SU-DHL-6 (cell line): ENCODE measurements at regions not wholly inside any gene's neighbourhood (a gene's known extent, or its start where the extent isn't known, plus 50 kb on each side); places are given as distances from the start of the nearest gene placed in this dataset.
A peak's percentile ranks its signal among the peaks of the same experiment; 100 is the strongest.

ENCODE experiments used
- H2AFZ ChIP-seq: fragments of 200-600 bp; sonication (generic); 2 replicates; pipeline ENCODE4 v1.6.1; 2014; ENCODE audit warnings: low read depth, mild to moderate bottlenecking, moderate library complexity, mixed read lengths, antibody characterized with exemption, low read length; ENCODE audit not compliant: severe bottlenecking
- H3F3A ChIP-seq: fragments of 200-600 bp; shearing (Covaris generic); 2 replicates; pipeline ENCODE4 v1.6.0; 2016; ENCODE audit warnings: antibody characterized with exemption, mild to moderate bottlenecking; ENCODE audit not compliant: insufficient read depth
- H3K27ac ChIP-seq: fragments of 200-600 bp; sonication (generic); 2 replicates; pipeline ENCODE4 v1.5.1; 2016; ENCODE audit warnings: low read depth, mild to moderate bottlenecking, low read length, moderate library complexity, mixed read lengths
- H3K27me3 ChIP-seq: fragments of 200-600 bp; sonication (generic), shearing (Covaris generic); 2 replicates; pipeline ENCODE4 v1.6.0; 2014; ENCODE audit warnings: mild to moderate bottlenecking, low read length
- H3K36me3 ChIP-seq: fragments of 200-600 bp; sonication (generic); 2 replicates; pipeline ENCODE4 v1.6.1; 2014; ENCODE audit warnings: mild to moderate bottlenecking, low read length, mixed read lengths
- H3K4me2 ChIP-seq: fragments of 300-600, 200-600 bp; shearing (Covaris generic), sonication (generic); 2 replicates; pipeline ENCODE4 v1.6.0; 2014; ENCODE audit warnings: low read length, low read depth, mild to moderate bottlenecking; ENCODE audit not compliant: poor library complexity, severe bottlenecking
- H3K4me3 ChIP-seq: fragments of 200-600 bp; sonication (generic); 2 replicates; pipeline ENCODE4 v1.5.1; 2014; ENCODE audit warnings: antibody characterized with exemption, low read length, mild to moderate bottlenecking, mixed read lengths; ENCODE audit not compliant: insufficient read depth, poor library complexity, severe bottlenecking
- H3K79me2 ChIP-seq: fragments of 200-600 bp; sonication (generic); 2 replicates; pipeline ENCODE4 v1.6.1; 2014; ENCODE audit warnings: mild to moderate bottlenecking, low read length, moderate library complexity; ENCODE audit not compliant: insufficient read depth
- H3K9ac ChIP-seq: fragments of 200-600 bp; sonication (generic); 2 replicates; pipeline ENCODE4 v1.7.0; 2014; ENCODE audit warnings: mild to moderate bottlenecking, low read length
- H3K9me2 ChIP-seq: fragments of 200-600 bp; sonication (generic); replicated peaks from 2 replicates; pipeline ENCODE4 v1.6.1; 2014; ENCODE audit warnings: low read length; ENCODE audit not compliant: insufficient read depth
- H3K9me3 ChIP-seq: fragments of 200-600 bp; sonication (generic); 2 replicates; pipeline ENCODE4 v1.6.1; 2014; ENCODE audit warnings: low read length, mixed read lengths; ENCODE audit not compliant: insufficient read depth
- H4K20me1 ChIP-seq: fragments of 200-600 bp; sonication (generic); 2 replicates; pipeline ENCODE4 v1.6.1; 2014; ENCODE audit warnings: low read depth, mild to moderate bottlenecking, antibody characterized with exemption, low read length, moderate library complexity, mixed read lengths
- CTCF ChIP-seq: fragments of 200-600 bp; sonication (generic); IDR thresholded peaks from one replicate; pipeline ENCODE4 v1.5.1; 2017; ENCODE audit warnings: antibody characterized with exemption, mild to moderate bottlenecking, low read length, moderate library complexity; ENCODE audit not compliant: insufficient read depth, poor library complexity, severe bottlenecking
- EZH2phosphoT487 ChIP-seq: fragments of 200-600 bp; sonication (generic), shearing (Covaris generic); conservative IDR thresholded peaks from 2 replicates; pipeline ENCODE4 v1.6.1; 2018; ENCODE audit warnings: mild to moderate bottlenecking, antibody characterized with exemption, low read length, moderate library complexity, mixed read lengths

DNA sequence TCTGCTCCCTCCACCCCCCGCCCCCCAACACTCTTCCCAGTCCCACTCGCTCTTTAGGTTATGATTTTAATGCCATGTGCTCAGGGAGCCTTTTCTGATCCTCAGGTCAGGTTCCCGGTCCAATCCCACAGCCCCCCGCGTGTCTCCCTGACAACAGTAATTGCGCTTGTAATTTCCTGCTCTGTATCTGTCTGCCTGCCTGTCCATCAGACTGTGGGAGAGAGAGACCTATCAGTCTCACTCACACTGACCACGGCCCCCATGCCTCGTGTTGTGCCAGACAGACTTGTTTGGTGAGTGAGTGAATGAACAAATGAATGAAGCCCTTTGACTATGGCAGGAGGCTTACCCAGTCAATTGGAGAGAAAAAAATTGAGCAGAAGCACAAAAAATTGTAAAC is 50.8 kb upstream of the ECE1 start:
- H3K79me2 ChIP-seq: peaks cover 82% of the 10 kb centered on the region
- no peak overlapping the region for H3K27ac ChIP-seq
- no peaks in the 10 kb centered on the region for H3K36me3 ChIP-seq
- H3K4me3 ChIP-seq: no peak overlapping the region
- H3F3A ChIP-seq: peaks cover 16% of the 10 kb centered on the region
- H3K27me3 ChIP-seq: no peaks in the 10 kb centered on the region
- H4K20me1 ChIP-seq: no peaks in the 10 kb centered on the region
- H2AFZ ChIP-seq: no peak overlapping the region
- TF ChIP-seq CTCF (no peak), EZH2phosphoT487 (no peak)
- no peaks in the 10 kb centered on the region for H3K9me3 ChIP-seq
- H3K9me2 ChIP-seq: no peaks in the 10 kb centered on the region
- no peak overlapping the region for H3K9ac ChIP-seq
- no peak overlapping the region for H3K4me2 ChIP-seq

GRCh38 chr1:21340230-21340945 is 50.1 kb upstream of the ECE1 start:
- Histone ChIP-seq H3K27ac (peak overlapping the region; percentile 6; the same call in 1 of the 2 replicates), H3K9me2 (no peaks in the 10 kb centered on the region), H3K79me2 (peaks cover 86% of the 10 kb centered on the region), H4K20me1 (no peaks in the 10 kb centered on the region), H3K27me3 (no peaks in the 10 kb centered on the region), H3K4me2 (no peak overlapping the region), H3K9ac (no peak overlapping the region), H3K9me3 (no peaks in the 10 kb centered on the region), H3F3A (peaks cover 22% of the 10 kb centered on the region), H2AFZ (no peak overlapping the region), H3K4me3 (no peak overlapping the region), H3K36me3 (no peaks in the 10 kb centered on the region)
- TF ChIP-seq EZH2phosphoT487 (no peak), CTCF (no peak)
